ENCODE measurements at regions not wholly inside any gene's neighbourhood (a gene's known extent, or its start where the extent isn't known, plus 50 kb on each side); places are given as distances from the start of the nearest gene placed in this dataset.

- Histone ChIP-seq H3K27ac (ENCODE audit: extremely low read length, insufficient read depth, low read length) (no peak overlapping the region), H4K20me1 (ENCODE audit: insufficient read depth, low read length) (no peaks in the 10 kb centered on the region), H3K4me1 (ENCODE audit: insufficient read depth, low read length) (no peaks in the 10 kb centered on the region), H3K79me2 (ENCODE audit: insufficient read depth, low read length) (no peaks in the 10 kb centered on the region), H3K27me3 (ENCODE audit: control insufficient read depth in 1 of 2, insufficient read depth in 2 of 2, low read length in 2 of 2) (no peaks in the 10 kb centered on the region), H3K9ac (ENCODE audit: insufficient read depth, low read depth, low read length) (no peak overlapping the region), H3K4me2 (ENCODE audit: low read depth, low read length) (no peak overlapping the region), H3K9me3 (ENCODE audit: low read length) (no peaks in the 10 kb centered on the region), H2AFZ (ENCODE audit: low read length) (no peak overlapping the region), H3K4me3 (replicated peaks in 1 of 3; ENCODE audit: insufficient read depth in 1 of 3, low read depth in 2 of 3, low read length in 3 of 3) (no peak overlapping the region), H3K36me3 (replicated peaks in 1 of 2; ENCODE audit: control insufficient read depth in 1 of 2, insufficient read depth in 2 of 2, low read length in 2 of 2) (no peaks in the 10 kb centered on the region)
- ATAC-seq (no peak), DNase-seq (ENCODE audit: low spot score) (no peak), FAIRE-seq (no peak)
- intact Hi-C loops (cut with micrococcal nuclease; ENCODE audit: unreplicated experiment), result no loop called here
- in situ Hi-C loops (cut with HindIII; ENCODE audit: extremely low pct_ligation_motif_present, low pct_unique_long_range_greater_than_20kb), result no loop called here
- 88% methylated on average over 2 of the region's 2 CpGs for WGBS (ENCODE audit: low lambda C conversion rate)
- ChIA-PET CTCF (ENCODE audit: low intra/inter-chr PET ratio, low total read pairs) (no interaction called here), POLR2A (no interaction called here)
- TF ChIP-seq ZNF550 (CRISPR knock-in tag; IDR thresholded peaks at IDR 0.05; ENCODE audit: borderline replicate concordance) (no peak), ZNF816 (CRISPR knock-in tag; IDR thresholded peaks at IDR 0.05; ENCODE audit: borderline replicate concordance) (no peak), HIC2 (CRISPR knock-in tag; IDR thresholded peaks at IDR 0.05; ENCODE audit: low read depth) (no peak), ZFP36L2 (CRISPR knock-in tag; IDR thresholded peaks at IDR 0.05) (no peak), ZNF20 (CRISPR knock-in tag; IDR thresholded peaks at IDR 0.05) (no peak), ZC3H13 (CRISPR knock-in tag; IDR thresholded peaks at IDR 0.05) (no peak), GATAD1 (CRISPR knock-in tag; IDR thresholded peaks at IDR 0.05) (no peak), E2F2 (CRISPR knock-in tag; IDR thresholded peaks at IDR 0.05; ENCODE audit: borderline replicate concordance) (no peak), ZNF580 (CRISPR knock-in tag; IDR thresholded peaks at IDR 0.05; ENCODE audit: borderline replicate concordance, low read depth) (no peak), SOX6 (IDR thresholded peaks at IDR 0.05) (no peak), SOX6 (CRISPR knock-in tag; IDR thresholded peaks at IDR 0.05) (no peak), KLF13 (CRISPR knock-in tag; IDR thresholded peaks at IDR 0.05) (no peak), ZFP1 (CRISPR knock-in tag; IDR thresholded peaks at IDR 0.05) (no peak), PHF21A (CRISPR knock-in tag; IDR thresholded peaks at IDR 0.05) (no peak), DRAP1 (CRISPR knock-in tag; IDR thresholded peaks at IDR 0.05) (no peak), NR2C2 (CRISPR knock-in tag; IDR thresholded peaks at IDR 0.05; ENCODE audit: borderline replicate concordance) (no peak)
- no TSS peak for BruUV-seq (replicated peaks)
These were observed 792.4 kb upstream of the C9orf72 start for GRCh38 chr9:28365728-28366127.
